ENCODE measurements at regions not wholly inside any gene's neighbourhood (a gene's known extent, or its start where the extent isn't known, plus 50 kb on each side); places are given as distances from the start of the nearest gene placed in this dataset.

DNA sequence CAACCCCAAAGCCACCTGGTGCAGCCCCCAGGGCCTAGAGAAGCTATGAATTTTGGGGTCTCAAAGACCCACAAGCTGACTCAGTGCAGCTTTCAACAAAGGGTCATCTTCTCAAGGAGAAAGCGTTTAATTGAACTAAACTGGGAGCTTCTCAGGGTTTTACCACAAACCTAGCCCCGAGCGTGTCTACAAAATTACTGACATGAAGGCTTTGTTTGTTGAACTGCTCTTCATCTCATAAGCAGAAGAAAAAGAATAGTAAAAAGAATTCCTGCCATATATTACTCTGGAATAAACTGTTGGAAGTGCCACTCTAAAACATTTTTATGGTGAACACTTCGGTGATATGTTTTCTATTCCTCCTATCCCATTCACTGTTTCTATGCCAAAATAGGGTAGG lies 50.8 kb upstream of the INCENP start:
- Histone ChIP-seq H3K4me3 (ENCODE audit: low read depth, low read length) (no peak overlapping the region), H3K27ac (ENCODE audit: low read depth, low read length) (no peak overlapping the region), H3K36me3 (ENCODE audit: control insufficient read depth, insufficient read depth, low read length) (no peaks in the 10 kb centered on the region), H3K27me3 (ENCODE audit: control insufficient read depth, insufficient read depth, low read length) (no peaks in the 10 kb centered on the region), H3K9ac (ENCODE audit: low read length) (no peak overlapping the region), H3K4me1 (ENCODE audit: control insufficient read depth, insufficient read depth, low read length) (no peaks in the 10 kb centered on the region), H3K9me3 (ENCODE audit: control insufficient read depth, insufficient read depth, low read depth, low read length) (no peaks in the 10 kb centered on the region)

DNA sequence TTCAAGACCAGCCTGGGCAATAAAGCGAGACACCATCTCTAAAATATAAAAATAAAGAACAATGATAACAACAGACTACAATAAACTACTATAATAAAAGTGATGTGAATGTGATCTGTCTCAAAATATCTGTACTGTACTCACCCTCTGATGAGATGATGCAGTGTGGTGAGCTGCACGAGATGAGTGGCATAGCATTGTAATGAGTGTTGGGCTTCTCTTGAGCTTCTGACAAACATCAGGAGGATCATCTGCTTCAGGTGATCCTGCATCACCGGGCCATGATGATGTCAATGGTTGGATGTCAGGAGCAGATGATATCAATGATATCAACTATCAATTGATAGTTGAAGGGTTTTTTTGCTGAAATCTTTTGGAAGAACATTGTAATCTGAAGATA lies 52.4 kb upstream of the INCENP start:
- H3K9ac ChIP-seq (ENCODE audit: low read length) = no peak overlapping the region

DNA sequence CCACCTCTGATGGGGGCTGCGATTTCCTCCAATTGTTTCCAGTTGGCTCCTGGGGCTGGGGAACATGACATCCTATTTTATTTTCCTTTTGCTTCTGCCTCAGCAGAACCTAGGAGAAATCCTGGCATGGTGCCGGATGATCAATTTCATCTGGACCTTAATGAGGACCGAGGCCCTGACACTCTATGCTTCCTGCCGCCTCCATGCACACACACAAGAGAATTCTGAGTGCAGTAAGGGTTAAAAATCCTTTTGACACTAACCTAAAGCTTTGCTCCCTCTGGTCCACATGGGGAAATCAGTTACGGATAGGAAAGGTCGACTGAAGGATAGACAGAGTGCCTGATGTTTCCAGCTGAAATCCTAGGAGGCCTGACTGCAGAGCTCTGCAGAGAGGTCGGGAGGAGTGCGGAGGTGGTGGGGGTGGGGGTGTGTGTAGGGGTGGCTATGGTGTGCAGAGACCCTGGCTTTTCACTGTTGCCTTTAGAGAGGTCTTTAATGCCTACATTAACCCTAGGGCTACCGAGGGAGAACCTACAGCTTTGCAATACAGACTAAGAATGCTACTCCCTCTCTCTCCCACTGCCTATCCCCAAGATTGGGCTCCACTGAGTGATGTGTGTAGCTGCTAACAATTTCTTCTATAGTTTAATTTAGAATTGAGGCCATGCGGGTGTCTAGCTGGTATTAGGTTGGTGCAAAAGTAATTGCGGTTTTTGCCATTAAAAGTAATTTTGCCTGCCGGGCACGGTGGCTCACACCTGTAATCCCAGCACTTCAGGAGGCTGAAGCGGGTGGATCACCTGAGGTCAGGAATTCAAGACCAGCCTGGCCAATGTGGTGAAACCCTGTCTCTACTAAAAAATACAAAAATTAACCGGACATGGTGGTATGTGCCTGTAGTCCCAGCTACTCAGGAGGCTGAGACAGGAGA lies 53.6 kb upstream of the INCENP start:
- H3K36me3 ChIP-seq (ENCODE audit: control insufficient read depth, insufficient read depth, low read length) = no peaks in the 10 kb centered on the region
- no peaks in the 10 kb centered on the region for H3K4me1 ChIP-seq (ENCODE audit: control insufficient read depth, insufficient read depth, low read length)
- no peaks in the 10 kb centered on the region for H3K27me3 ChIP-seq (ENCODE audit: control insufficient read depth, insufficient read depth, low read length)
- no peaks in the 10 kb centered on the region for H3K9me3 ChIP-seq (ENCODE audit: control insufficient read depth, insufficient read depth, low read depth, low read length)
- no peak overlapping the region for H3K4me3 ChIP-seq (ENCODE audit: low read depth, low read length)
- H3K9ac ChIP-seq (ENCODE audit: low read length) = no peak overlapping the region
- no peak overlapping the region for H3K27ac ChIP-seq (ENCODE audit: low read depth, low read length)

More for the DNA sequence above, 52.4 kb upstream of the INCENP start:
- H3K36me3 ChIP-seq (ENCODE audit: control insufficient read depth, insufficient read depth, low read length) = no peaks in the 10 kb centered on the region
- no peaks in the 10 kb centered on the region for H3K9me3 ChIP-seq (ENCODE audit: control insufficient read depth, insufficient read depth, low read depth, low read length)
- H3K4me3 ChIP-seq (ENCODE audit: low read depth, low read length) = no peak overlapping the region
- no peaks in the 10 kb centered on the region for H3K4me1 ChIP-seq (ENCODE audit: control insufficient read depth, insufficient read depth, low read length)
- H3K27me3 ChIP-seq (ENCODE audit: control insufficient read depth, insufficient read depth, low read length) = no peaks in the 10 kb centered on the region
- H3K27ac ChIP-seq (ENCODE audit: low read depth, low read length) = no peak overlapping the region

DNA sequence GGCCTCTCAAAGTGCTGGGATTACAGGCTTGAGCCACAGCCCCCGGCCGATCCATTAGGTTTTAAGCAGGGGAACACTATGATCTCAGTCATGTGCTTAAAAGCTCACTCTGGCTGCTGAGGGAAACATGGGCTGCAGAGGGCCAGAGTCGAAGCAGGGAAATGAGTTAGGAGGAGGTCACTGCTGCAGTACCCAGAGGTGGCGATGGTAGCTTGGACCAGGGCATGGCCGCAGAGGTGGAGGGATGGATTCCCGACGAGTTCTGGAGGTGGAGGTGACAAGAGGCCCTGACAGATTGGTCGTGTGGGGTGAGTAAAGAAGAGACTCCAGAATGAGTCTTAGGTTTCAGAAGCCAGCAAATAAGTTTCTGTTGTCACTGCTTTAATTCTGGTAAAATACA lies 54.4 kb upstream of the INCENP start:
- H3K27ac ChIP-seq (ENCODE audit: low read depth, low read length) = no peak overlapping the region
- no peak overlapping the region for H3K9ac ChIP-seq (ENCODE audit: low read length)
- no peak overlapping the region for H3K4me3 ChIP-seq (ENCODE audit: low read depth, low read length)
- no peaks in the 10 kb centered on the region for H3K27me3 ChIP-seq (ENCODE audit: control insufficient read depth, insufficient read depth, low read length)
- H3K9me3 ChIP-seq (ENCODE audit: control insufficient read depth, insufficient read depth, low read depth, low read length) = no peaks in the 10 kb centered on the region
- H3K36me3 ChIP-seq (ENCODE audit: control insufficient read depth, insufficient read depth, low read length) = no peaks in the 10 kb centered on the region
- no peaks in the 10 kb centered on the region for H3K4me1 ChIP-seq (ENCODE audit: control insufficient read depth, insufficient read depth, low read length)

DNA sequence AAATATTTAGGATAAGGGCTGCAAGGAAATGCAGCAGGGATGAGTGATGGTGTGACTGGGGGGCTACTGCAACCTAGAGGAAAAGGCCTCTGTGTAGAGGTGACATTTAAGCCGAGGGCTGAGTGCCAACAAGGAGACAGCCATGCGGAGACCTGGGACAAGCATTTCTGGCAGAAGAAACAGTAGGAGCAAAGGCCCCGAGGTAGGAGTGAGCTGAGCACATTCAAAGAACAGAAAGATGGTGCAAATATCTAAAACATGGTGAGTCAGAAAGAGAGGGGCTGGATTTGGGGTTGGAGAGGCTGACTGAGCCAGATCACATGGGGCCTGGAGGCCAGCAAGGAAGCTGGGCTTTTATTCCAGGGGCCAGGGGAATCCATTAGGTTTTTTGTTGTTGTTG lies 55.1 kb upstream of the INCENP start:
- Histone ChIP-seq H3K4me3 (ENCODE audit: low read depth, low read length) (no peak overlapping the region), H3K36me3 (ENCODE audit: control insufficient read depth, insufficient read depth, low read length) (no peaks in the 10 kb centered on the region), H3K27me3 (ENCODE audit: control insufficient read depth, insufficient read depth, low read length) (no peaks in the 10 kb centered on the region), H3K9ac (ENCODE audit: low read length) (no peak overlapping the region), H3K27ac (ENCODE audit: low read depth, low read length) (no peak overlapping the region), H3K9me3 (ENCODE audit: control insufficient read depth, insufficient read depth, low read depth, low read length) (no peaks in the 10 kb centered on the region), H3K4me1 (ENCODE audit: control insufficient read depth, insufficient read depth, low read length) (no peaks in the 10 kb centered on the region)

DNA sequence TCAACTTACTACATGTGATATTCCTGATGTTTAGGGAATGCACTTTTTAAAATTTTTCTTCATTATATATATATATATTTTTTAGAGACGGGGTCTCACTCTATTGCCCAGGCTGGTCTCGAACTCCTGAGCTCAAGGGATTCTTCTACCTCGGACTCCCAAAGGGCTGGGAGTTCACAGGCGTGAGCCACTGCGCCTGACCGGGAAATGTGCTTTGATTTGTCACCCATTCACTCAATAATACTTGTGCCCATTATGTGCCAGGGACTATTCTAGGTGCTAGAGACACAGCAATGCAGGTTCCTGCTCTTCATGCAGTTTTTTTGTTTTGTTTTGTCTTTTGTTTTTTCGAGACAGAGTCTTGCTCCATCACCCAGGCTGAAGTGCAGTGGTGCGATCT lies 56.1 kb upstream of the INCENP start:
- Histone ChIP-seq H3K4me3 (ENCODE audit: low read depth, low read length) (no peak overlapping the region), H3K27me3 (ENCODE audit: control insufficient read depth, insufficient read depth, low read length) (no peaks in the 10 kb centered on the region), H3K36me3 (ENCODE audit: control insufficient read depth, insufficient read depth, low read length) (no peaks in the 10 kb centered on the region), H3K9ac (ENCODE audit: low read length) (no peak overlapping the region), H3K4me1 (ENCODE audit: control insufficient read depth, insufficient read depth, low read length) (no peaks in the 10 kb centered on the region), H3K27ac (ENCODE audit: low read depth, low read length) (no peak overlapping the region), H3K9me3 (ENCODE audit: control insufficient read depth, insufficient read depth, low read depth, low read length) (no peaks in the 10 kb centered on the region)

DNA sequence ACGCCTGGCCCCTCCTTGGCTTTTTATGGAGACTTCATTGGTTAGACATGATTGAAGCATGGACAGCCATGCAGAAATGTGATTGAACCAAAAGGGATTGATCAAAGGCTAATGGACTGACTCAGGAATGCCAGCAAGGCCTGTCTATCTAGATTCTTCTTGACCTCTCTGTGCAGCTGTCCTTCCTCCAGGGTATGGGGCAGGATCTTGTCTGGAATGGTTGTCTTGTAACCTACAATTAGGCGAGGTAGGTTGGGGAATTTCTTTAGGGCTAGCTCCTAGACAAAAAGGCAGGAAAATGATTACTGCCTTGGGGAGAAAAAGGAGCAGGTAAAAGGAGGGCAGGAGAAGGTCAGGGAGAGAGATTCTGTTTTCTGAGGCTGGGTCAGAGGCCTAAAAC lies 59.6 kb upstream of the INCENP start:
- no peaks in the 10 kb centered on the region for H3K36me3 ChIP-seq (ENCODE audit: control insufficient read depth, insufficient read depth, low read length)
- no peaks in the 10 kb centered on the region for H3K27me3 ChIP-seq (ENCODE audit: control insufficient read depth, insufficient read depth, low read length)
- H3K9ac ChIP-seq (ENCODE audit: low read length) = no peak overlapping the region
- no peak overlapping the region for H3K27ac ChIP-seq (ENCODE audit: low read depth, low read length)
- H3K9me3 ChIP-seq (ENCODE audit: control insufficient read depth, insufficient read depth, low read depth, low read length) = no peaks in the 10 kb centered on the region
- no peaks in the 10 kb centered on the region for H3K4me1 ChIP-seq (ENCODE audit: control insufficient read depth, insufficient read depth, low read length)
- H3K4me3 ChIP-seq (ENCODE audit: low read depth, low read length) = no peak overlapping the region

DNA sequence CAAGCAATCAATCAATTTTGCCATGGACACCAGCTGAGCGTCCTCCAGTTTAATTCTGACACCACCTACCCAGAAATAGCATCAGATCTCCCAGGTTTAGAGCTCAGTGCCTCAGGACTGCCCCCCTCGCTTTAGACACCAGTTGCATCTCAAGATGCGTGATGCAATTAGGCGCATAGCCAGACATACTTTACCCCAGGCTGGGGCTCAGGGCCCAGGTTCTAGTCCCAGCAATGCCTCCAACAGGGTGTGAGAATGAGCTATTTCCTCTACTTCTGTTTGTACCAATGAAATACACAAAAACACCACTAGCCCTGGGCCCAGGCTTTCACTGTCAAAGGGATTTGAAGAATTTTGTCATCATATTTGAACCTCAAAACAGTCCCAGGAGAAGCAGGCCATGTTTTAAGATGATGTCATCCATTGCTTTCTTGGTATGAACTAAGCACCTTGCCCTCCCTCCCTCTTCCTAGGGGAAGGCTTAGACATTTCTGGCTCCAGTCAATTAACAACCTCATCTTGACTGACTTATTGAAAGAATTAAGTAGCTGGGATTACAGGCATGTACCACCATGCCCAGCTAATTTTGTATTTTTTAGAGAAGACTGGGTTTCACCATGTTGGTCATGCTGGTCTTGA lies 61.5 kb upstream of the INCENP start:
- no peaks in the 10 kb centered on the region for H3K27me3 ChIP-seq (ENCODE audit: control insufficient read depth, insufficient read depth, low read length)
- H3K27ac ChIP-seq (ENCODE audit: low read depth, low read length) = no peak overlapping the region
- H3K36me3 ChIP-seq (ENCODE audit: control insufficient read depth, insufficient read depth, low read length) = no peaks in the 10 kb centered on the region
- no peak overlapping the region for H3K4me3 ChIP-seq (ENCODE audit: low read depth, low read length)
- no peak overlapping the region for H3K9ac ChIP-seq (ENCODE audit: low read length)
- H3K9me3 ChIP-seq (ENCODE audit: control insufficient read depth, insufficient read depth, low read depth, low read length) = no peaks in the 10 kb centered on the region
- H3K4me1 ChIP-seq (ENCODE audit: control insufficient read depth, insufficient read depth, low read length) = no peaks in the 10 kb centered on the region

DNA sequence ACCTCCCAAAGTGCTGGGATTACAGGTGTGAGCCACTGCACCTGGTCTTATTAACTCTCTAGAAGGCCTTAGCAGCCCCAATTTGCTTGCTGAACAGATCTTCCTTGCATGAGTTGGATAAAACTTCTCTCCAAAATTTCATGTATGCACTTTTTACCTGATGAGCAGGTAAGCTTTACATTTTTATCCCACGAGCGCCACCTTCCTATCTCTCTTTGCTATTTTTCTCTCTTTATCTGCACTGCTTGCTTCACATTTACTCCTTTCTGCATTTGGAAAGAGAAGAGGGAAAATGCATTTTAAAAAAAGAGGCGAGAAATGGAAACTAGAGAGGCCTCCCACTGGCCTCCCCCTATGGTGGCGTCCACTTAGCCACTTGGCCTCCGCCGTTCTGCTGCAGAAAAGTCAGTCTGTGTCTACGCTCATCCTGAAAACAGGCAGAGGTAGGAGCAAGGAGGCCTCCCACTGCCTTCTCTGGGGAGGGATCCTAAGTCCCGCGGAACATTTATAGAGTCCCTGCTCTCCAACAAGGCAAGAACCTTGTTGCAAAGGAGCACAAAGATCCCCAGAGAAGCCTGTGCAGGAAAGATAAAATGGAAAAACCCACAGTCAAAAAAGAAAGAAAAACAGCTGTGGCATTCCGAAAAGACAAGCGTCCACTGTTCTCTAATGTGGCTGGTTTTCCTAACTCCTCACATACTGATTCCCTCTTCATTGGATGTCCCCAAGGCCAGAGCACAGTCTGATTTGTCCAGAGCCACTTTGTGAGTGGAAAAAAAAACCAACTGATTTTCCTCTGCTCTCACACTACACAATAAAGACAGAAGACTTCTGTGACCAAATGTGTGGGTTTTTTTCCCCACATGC lies 62.2 kb upstream of the INCENP start:
- Histone ChIP-seq H3K9ac (ENCODE audit: low read length) (no peak overlapping the region), H3K9me3 (ENCODE audit: control insufficient read depth, insufficient read depth, low read depth, low read length) (no peaks in the 10 kb centered on the region)

DNA sequence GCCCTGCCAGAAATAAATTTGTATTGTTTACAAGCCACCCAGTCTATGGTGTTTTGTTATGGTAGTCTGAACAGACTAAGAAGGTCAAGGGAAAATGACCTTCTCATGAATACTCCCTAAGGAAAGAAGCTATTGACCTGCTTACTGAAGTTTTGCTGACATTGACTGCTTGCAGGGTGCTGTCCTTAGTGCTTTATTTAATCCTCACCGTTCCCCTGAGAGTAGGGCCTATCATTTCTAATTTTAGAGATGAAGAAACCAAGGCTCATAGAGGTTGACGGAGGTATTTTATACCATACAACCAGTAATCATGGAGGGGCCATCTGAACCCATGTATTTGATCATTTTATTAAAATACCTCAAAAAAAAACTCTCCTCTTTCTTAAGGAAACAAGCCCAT lies 66.7 kb upstream of the INCENP start:
- H3K4me1 ChIP-seq (ENCODE audit: control insufficient read depth, insufficient read depth, low read length) = peaks cover 6% of the 10 kb centered on the region; the same call in 1 of the 2 replicates
- H3K36me3 ChIP-seq (ENCODE audit: control insufficient read depth, insufficient read depth, low read length) = no peaks in the 10 kb centered on the region
- no peak overlapping the region for H3K27ac ChIP-seq (ENCODE audit: low read depth, low read length)
- peak overlapping the region; percentile 31 for H3K9ac ChIP-seq (ENCODE audit: low read length)
- no peaks in the 10 kb centered on the region; the same call in 1 of the 2 replicates for H3K9me3 ChIP-seq (ENCODE audit: control insufficient read depth, insufficient read depth, low read depth, low read length)
- H3K4me3 ChIP-seq (ENCODE audit: low read depth, low read length) = no peak overlapping the region
- H3K27me3 ChIP-seq (ENCODE audit: control insufficient read depth, insufficient read depth, low read length) = no peaks in the 10 kb centered on the region

More for the DNA sequence above, 62.2 kb upstream of the INCENP start:
- no peaks in the 10 kb centered on the region for H3K4me1 ChIP-seq (ENCODE audit: control insufficient read depth, insufficient read depth, low read length)
- H3K27me3 ChIP-seq (ENCODE audit: control insufficient read depth, insufficient read depth, low read length) = no peaks in the 10 kb centered on the region
- H3K4me3 ChIP-seq (ENCODE audit: low read depth, low read length) = no peak overlapping the region
- H3K36me3 ChIP-seq (ENCODE audit: control insufficient read depth, insufficient read depth, low read length) = no peaks in the 10 kb centered on the region
- no peak overlapping the region for H3K27ac ChIP-seq (ENCODE audit: low read depth, low read length)
